Astrocyte (in vitro differentiated cells and primary cell): ENCODE measurements at regions not wholly inside any gene's neighbourhood (a gene's known extent, or its start where the extent isn't known, plus 50 kb on each side); places are given as distances from the start of the nearest gene placed in this dataset.

Experiments
- DNase-seq: peaks from one replicate; pipeline ENCODE4 v3.0.0-alpha.2; 2010; ENCODE audit warnings: low read depth
- FAIRE-seq: peaks from 2 replicates; lab custom pipeline; 2011; peaks lifted over from hg19 to GRCh38; lab: Jason Lieb, UNC
- H2AFZ ChIP-seq: 2 replicates; pipeline ENCODE4 v1.6.0; 2012; ENCODE audit warnings: low read depth, low read length, inconsistent platforms
- H3K27ac ChIP-seq: 2 replicates; pipeline ENCODE4 v1.5.1; 2011; ENCODE audit warnings: low read depth, low read length, inconsistent platforms
- H3K27me3 ChIP-seq: 2 replicates; pipeline ENCODE4 v1.6.0; 2011; ENCODE audit warnings: low read length, inconsistent platforms; ENCODE audit not compliant: insufficient read depth
- H3K36me3 ChIP-seq: 2 replicates; pipeline ENCODE4 v1.5.1; 2011; ENCODE audit warnings: low read length, inconsistent platforms; ENCODE audit not compliant: insufficient read depth
- H3K4me1 ChIP-seq: 2 replicates; pipeline ENCODE4 v1.5.1; 2011; ENCODE audit warnings: low read length, inconsistent platforms; ENCODE audit not compliant: insufficient read depth
- H3K4me2 ChIP-seq: 2 replicates; pipeline ENCODE4 v1.6.0; 2012; ENCODE audit warnings: low read length, inconsistent platforms
- H3K4me3 ChIP-seq: 2 replicates; pipeline ENCODE4 v1.5.1; 2011; ENCODE audit warnings: low read depth, mild to moderate bottlenecking, low read length, inconsistent platforms; ENCODE audit not compliant: insufficient read depth
- H3K79me2 ChIP-seq: 2 replicates; pipeline ENCODE4 v1.6.0; 2012; ENCODE audit warnings: mild to moderate bottlenecking, low read length, inconsistent platforms; ENCODE audit not compliant: insufficient read depth
- H3K9ac ChIP-seq: 2 replicates; pipeline ENCODE4 v1.6.0; 2012; ENCODE audit warnings: mild to moderate bottlenecking, low read length, inconsistent platforms
- H3K9me3 ChIP-seq: 2 replicates; pipeline ENCODE4 v1.5.1; 2012; ENCODE audit warnings: low read depth, mild to moderate bottlenecking, low read length, inconsistent platforms; ENCODE audit not compliant: insufficient read depth
- H4K20me1 ChIP-seq: 2 replicates; pipeline ENCODE4 v1.6.0; 2012; ENCODE audit warnings: low read length, inconsistent platforms; ENCODE audit not compliant: insufficient read depth
- H3K27ac Mint-ChIP-seq: one replicate; pipeline ENCODE4 v1.8.0; 2021; ENCODE audit warnings: mild to moderate bottlenecking, mixed read lengths; ENCODE audit not compliant: unreplicated experiment
- H3K27me3 Mint-ChIP-seq: one replicate; pipeline ENCODE4 v1.8.0; 2021; ENCODE audit warnings: low read depth, mixed read lengths; ENCODE audit not compliant: unreplicated experiment
- H3K36me3 Mint-ChIP-seq: one replicate; pipeline ENCODE4 v1.8.0; 2021; ENCODE audit warnings: low read depth, mixed read lengths; ENCODE audit not compliant: unreplicated experiment
- H3K4me1 Mint-ChIP-seq: one replicate; pipeline ENCODE4 v1.8.0; 2021; ENCODE audit warnings: low read depth, mixed read lengths; ENCODE audit not compliant: unreplicated experiment
- H3K4me3 Mint-ChIP-seq: one replicate; pipeline ENCODE4 v1.8.0; 2021; ENCODE audit warnings: mild to moderate bottlenecking, moderate library complexity, mixed read lengths; ENCODE audit not compliant: unreplicated experiment
- H3K9me3 Mint-ChIP-seq: one replicate; pipeline ENCODE4 v1.8.0; 2021; ENCODE audit warnings: mild to moderate bottlenecking, mixed read lengths; ENCODE audit not compliant: unreplicated experiment
- EZH2 ChIP-seq: IDR thresholded peaks from 2 replicates; pipeline ENCODE4 v1.6.1; 2012; ENCODE audit warnings: mild to moderate bottlenecking, low read length, inconsistent platforms; ENCODE audit not compliant: insufficient read depth
- TF ChIP-seq, protein P1 (sequence below): IDR thresholded peaks from 2 replicates; pipeline ENCODE4 v1.5.1; 2011; ENCODE audit warnings: low read depth, mild to moderate bottlenecking, inconsistent platforms, low read length, moderate library complexity; ENCODE audit not compliant: insufficient read depth

DNA sequence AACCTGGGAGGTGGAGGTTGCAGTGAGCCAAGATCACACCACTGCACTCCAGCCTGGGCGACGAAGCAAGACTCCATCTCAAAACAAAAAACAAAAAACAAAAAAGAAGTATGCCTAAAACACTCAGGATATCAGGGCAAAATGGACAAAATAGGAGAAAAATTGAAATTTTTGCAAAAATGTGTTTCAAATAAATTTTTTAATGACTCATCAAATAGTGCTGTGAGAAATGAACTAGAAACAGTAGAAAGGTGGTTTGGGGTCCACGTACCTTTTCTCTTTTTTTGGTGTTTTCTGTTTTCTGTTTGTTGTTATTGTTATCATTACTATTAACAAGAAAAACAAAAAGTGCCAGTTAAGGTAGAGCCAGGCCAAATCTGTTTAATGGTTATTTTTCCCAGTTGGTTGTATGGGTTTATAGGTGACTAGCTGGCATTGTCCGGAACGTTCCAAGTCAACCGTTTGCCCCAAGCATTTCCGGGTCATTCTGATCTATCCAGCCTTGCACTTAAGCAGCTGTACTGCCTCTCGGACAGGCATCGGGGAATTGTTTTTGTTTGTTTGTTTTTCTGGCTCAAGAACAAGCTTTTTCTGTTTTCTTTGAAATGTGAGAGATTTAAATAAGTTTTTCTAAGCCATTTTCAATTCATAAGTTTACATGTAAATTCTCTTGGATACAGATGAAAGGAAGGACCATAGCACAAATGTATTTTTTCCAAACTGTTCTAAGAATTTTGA is 157.0 kb upstream of the NEBL start:
- Histone ChIP-seq H3K4me2 (no peak overlapping the region), H3K4me3 (no peak overlapping the region), H3K4me1 (no peaks in the 10 kb centered on the region), H3K27ac (no peak overlapping the region), H3K79me2 (no peaks in the 10 kb centered on the region), H3K9me3 (peaks cover 2% of the 10 kb centered on the region), H3K27me3 (no peaks in the 10 kb centered on the region), H3K9ac (no peak overlapping the region), H4K20me1 (no peaks in the 10 kb centered on the region), H3K36me3 (no peaks in the 10 kb centered on the region), H2AFZ (no peak overlapping the region)
- Mint-ChIP-seq H3K4me3 (no peak overlapping the region), H3K27me3 (no peaks in the 10 kb centered on the region), H3K9me3 (peaks cover 2% of the 10 kb centered on the region), H3K4me1 (peaks cover 11% of the 10 kb centered on the region), H3K27ac (no peak overlapping the region), H3K36me3 (no peaks in the 10 kb centered on the region)
- DNase-seq (no peak), FAIRE-seq (no peak)
- TF ChIP-seq, protein P1, sequence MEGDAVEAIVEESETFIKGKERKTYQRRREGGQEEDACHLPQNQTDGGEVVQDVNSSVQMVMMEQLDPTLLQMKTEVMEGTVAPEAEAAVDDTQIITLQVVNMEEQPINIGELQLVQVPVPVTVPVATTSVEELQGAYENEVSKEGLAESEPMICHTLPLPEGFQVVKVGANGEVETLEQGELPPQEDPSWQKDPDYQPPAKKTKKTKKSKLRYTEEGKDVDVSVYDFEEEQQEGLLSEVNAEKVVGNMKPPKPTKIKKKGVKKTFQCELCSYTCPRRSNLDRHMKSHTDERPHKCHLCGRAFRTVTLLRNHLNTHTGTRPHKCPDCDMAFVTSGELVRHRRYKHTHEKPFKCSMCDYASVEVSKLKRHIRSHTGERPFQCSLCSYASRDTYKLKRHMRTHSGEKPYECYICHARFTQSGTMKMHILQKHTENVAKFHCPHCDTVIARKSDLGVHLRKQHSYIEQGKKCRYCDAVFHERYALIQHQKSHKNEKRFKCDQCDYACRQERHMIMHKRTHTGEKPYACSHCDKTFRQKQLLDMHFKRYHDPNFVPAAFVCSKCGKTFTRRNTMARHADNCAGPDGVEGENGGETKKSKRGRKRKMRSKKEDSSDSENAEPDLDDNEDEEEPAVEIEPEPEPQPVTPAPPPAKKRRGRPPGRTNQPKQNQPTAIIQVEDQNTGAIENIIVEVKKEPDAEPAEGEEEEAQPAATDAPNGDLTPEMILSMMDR: no peak
- no peak for TF ChIP-seq EZH2

DNA sequence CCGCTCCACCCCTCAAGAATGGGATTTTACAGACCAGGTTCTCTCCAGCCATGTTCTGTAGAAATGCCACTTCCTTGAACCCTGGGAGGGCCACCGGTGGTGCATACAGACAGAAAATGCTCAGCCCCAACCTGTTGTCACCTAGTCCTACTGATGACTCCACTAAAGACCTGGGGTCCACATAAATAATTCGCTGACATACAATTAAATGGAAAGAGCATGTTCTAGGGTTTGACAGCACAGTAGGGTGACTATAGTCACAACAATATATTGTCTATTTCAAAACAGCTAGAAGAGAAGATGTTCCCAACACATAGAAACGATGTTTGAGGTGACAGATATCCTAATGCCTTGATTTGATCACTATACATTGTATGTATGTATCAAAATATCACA is 155.6 kb upstream of the NEBL start:
- H2AFZ ChIP-seq: no peak overlapping the region
- H3K9me3 Mint-ChIP-seq: no peaks in the 10 kb centered on the region
- H3K4me1 ChIP-seq: peaks cover 2% of the 10 kb centered on the region
- H3K27ac ChIP-seq: no peak overlapping the region
- H3K4me3 ChIP-seq: no peak overlapping the region
- H3K79me2 ChIP-seq: no peaks in the 10 kb centered on the region
- H3K4me3 Mint-ChIP-seq: no peak overlapping the region
- H3K27me3 ChIP-seq: no peaks in the 10 kb centered on the region
- no peak overlapping the region for H3K27ac Mint-ChIP-seq
- no peaks in the 10 kb centered on the region for H3K36me3 ChIP-seq
- H3K36me3 Mint-ChIP-seq: no peaks in the 10 kb centered on the region
- no peaks in the 10 kb centered on the region for H3K9me3 ChIP-seq
- no peaks in the 10 kb centered on the region for H4K20me1 ChIP-seq
- FAIRE-seq: no peak
- TF ChIP-seq, protein P1: no peak
- no peak for TF ChIP-seq EZH2
- H3K4me2 ChIP-seq: no peak overlapping the region
- no peaks in the 10 kb centered on the region for H3K27me3 Mint-ChIP-seq
- peaks cover 14% of the 10 kb centered on the region for H3K4me1 Mint-ChIP-seq
- H3K9ac ChIP-seq: no peak overlapping the region
- no peak for DNase-seq

DNA sequence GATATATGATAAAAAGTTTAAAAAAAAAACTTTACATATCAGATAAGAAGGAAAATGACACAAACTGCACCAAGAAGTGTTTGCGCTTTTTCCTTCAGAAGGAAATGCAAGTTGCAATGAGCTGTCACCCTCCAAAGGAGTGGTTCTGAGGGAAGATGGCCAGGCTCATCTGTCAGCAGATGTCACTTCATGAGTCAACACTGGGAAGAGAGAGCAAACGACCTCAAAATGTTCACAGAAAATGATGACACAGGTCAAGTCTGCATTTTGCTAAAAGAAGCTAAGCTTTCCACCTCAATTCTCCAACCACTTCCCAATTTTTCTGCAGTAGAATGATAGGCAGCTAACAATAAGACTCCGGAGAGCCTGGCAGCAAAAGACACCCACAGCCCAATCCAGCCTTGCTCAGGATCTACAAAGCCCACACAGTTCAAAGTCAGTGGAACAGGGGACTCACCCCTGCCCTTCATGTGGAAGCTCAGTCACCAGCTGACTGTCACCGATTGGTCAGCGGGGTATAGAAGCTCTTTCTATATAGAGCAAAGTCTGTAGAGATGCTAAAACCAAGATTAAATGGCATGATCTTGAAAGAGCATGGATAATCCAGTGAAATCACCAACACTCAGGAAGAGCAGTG is 155.1 kb upstream of the NEBL start:
- H3K4me2 ChIP-seq: no peak overlapping the region
- peaks cover 4% of the 10 kb centered on the region for H3K4me1 ChIP-seq
- DNase-seq: no peak
- H4K20me1 ChIP-seq: no peaks in the 10 kb centered on the region
- Mint-ChIP-seq H3K4me3 (no peak overlapping the region), H3K27ac (no peak overlapping the region), H3K27me3 (no peaks in the 10 kb centered on the region), H3K36me3 (no peaks in the 10 kb centered on the region), H3K9me3 (no peaks in the 10 kb centered on the region), H3K4me1 (peaks cover 17% of the 10 kb centered on the region)
- no peaks in the 10 kb centered on the region for H3K27me3 ChIP-seq
- TF ChIP-seq EZH2: no peak
- TF ChIP-seq, protein P1: no peak
- no peak overlapping the region for H2AFZ ChIP-seq
- H3K79me2 ChIP-seq: no peaks in the 10 kb centered on the region
- H3K27ac ChIP-seq: no peak overlapping the region
- no peak overlapping the region for H3K9ac ChIP-seq
- FAIRE-seq: no peak
- H3K9me3 ChIP-seq: no peaks in the 10 kb centered on the region
- no peak overlapping the region for H3K4me3 ChIP-seq
- no peaks in the 10 kb centered on the region for H3K36me3 ChIP-seq
